Astrocyte (in vitro differentiated cells and primary cell): ENCODE measurements at regions not wholly inside any gene's neighbourhood (a gene's known extent, or its start where the extent isn't known, plus 50 kb on each side); places are given as distances from the start of the nearest gene placed in this dataset.

ENCODE experiments used
- CTCF ChIP-seq: IDR thresholded peaks from 2 replicates; pipeline ENCODE4 v1.5.1; 2011; ENCODE audit warnings: low read depth, mild to moderate bottlenecking, inconsistent platforms, low read length, moderate library complexity; ENCODE audit not compliant: insufficient read depth
- EZH2 ChIP-seq: IDR thresholded peaks from 2 replicates; pipeline ENCODE4 v1.6.1; 2012; ENCODE audit warnings: mild to moderate bottlenecking, low read length, inconsistent platforms; ENCODE audit not compliant: insufficient read depth

DNA sequence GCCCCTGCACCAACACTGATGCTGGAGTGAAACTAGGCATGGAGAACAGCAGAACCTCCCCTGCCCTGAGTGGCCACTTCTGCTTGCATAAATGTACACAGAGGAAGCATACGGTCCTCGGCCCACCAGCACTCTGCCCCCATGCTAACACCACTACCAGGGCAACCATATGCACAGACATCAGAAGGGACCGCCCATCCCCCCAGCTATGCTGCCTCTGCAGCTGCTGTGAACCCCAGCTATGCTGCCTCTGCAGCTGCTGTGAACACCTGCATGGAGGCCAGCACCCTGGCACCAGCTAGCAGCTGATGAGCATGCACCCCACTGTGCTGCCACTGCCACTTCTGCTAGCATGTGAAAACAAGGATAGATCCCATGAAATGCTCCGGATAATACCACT is 250.3 kb downstream of the TUSC1 start:
- no peak for TF ChIP-seq CTCF
- TF ChIP-seq EZH2 = no peak
